Fibroblast of pulmonary artery (primary cell): ENCODE measurements at regions not wholly inside any gene's neighbourhood (a gene's known extent, or its start where the extent isn't known, plus 50 kb on each side); places are given as distances from the start of the nearest gene placed in this dataset.

Experiments
- DNase-seq: peaks from one replicate; pipeline ENCODE4 v3.0.0-alpha.2; 2010; ENCODE audit warnings: low read depth
- H3K4me3 ChIP-seq: replicated peaks from 2 replicates; pipeline ENCODE4 v1.5.1; 2011; ENCODE audit warnings: low read depth, mild to moderate bottlenecking, control low read depth, low read length, moderate library complexity
- CTCF ChIP-seq: IDR thresholded peaks from 2 replicates; pipeline ENCODE4 v1.5.1; 2011; ENCODE audit warnings: mild to moderate bottlenecking, control low read depth, low read length, inconsistent platforms; ENCODE audit errors: missing control alignments

DNA sequence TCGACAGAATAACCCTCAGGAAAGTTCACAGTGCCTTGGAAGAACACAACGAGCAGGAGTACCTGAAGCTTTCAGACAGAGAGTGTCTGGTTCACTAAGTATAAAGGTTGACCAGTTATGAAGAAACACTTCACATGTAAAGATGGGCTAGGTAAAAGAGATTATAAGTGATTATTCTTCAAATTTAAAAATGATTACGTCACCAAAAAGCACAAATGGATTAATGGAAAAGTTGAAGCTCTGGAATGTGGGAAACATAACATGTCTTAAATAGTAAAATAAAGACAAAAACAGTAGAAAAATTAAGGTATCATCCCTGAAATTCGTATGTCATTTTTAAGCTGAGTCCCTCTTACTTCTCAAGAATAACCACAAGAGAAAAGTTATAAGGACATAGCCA lies 643.9 kb upstream of the KLF12 start:
- DNase-seq: no peak
- no peak overlapping the region for H3K4me3 ChIP-seq
- no peak for TF ChIP-seq CTCF

GRCh38 chr13:74774264-74774663 lies 640.1 kb upstream of the KLF12 start:
- DNase-seq: peak; percentile 68
- TF ChIP-seq CTCF: no peak
- no peak overlapping the region for H3K4me3 ChIP-seq

- no peak overlapping the region for H3K4me3 ChIP-seq
- no peak for DNase-seq
- TF ChIP-seq CTCF: no peak
These were observed 639.0 kb upstream of the KLF12 start for GRCh38 chr13:74773248-74773647.

DNA sequence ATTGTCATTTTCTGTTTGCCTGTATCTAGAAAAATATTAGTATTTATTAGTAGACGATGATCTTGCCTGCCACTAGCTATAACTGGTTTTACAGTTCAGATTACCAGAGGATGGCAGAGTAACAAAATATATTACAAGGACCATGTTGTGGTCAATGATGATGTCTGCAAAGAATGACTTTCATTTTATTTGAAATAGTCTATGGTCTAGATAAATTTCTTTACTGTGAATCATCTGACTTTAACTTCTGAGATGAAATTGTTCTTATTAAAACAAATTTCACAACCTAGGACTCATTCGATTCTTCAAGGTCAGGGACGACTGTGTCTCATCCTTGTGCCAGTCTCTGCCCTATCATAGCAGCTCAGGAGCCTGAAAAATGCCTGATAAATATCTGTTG lies 637.8 kb upstream of the KLF12 start:
- DNase-seq: peak; percentile 78
- H3K4me3 ChIP-seq: no peak overlapping the region
- no peak for TF ChIP-seq CTCF

GRCh38 chr13:74770361-74770760 lies 636.2 kb upstream of the KLF12 start:
- H3K4me3 ChIP-seq: no peak overlapping the region
- TF ChIP-seq CTCF: no peak
- DNase-seq: peak; percentile 91

- H3K4me3 ChIP-seq: no peak overlapping the region
- no peak for TF ChIP-seq CTCF
- DNase-seq: no peak
These were observed 635.1 kb upstream of the KLF12 start for GRCh38 chr13:74769333-74769732.

DNA sequence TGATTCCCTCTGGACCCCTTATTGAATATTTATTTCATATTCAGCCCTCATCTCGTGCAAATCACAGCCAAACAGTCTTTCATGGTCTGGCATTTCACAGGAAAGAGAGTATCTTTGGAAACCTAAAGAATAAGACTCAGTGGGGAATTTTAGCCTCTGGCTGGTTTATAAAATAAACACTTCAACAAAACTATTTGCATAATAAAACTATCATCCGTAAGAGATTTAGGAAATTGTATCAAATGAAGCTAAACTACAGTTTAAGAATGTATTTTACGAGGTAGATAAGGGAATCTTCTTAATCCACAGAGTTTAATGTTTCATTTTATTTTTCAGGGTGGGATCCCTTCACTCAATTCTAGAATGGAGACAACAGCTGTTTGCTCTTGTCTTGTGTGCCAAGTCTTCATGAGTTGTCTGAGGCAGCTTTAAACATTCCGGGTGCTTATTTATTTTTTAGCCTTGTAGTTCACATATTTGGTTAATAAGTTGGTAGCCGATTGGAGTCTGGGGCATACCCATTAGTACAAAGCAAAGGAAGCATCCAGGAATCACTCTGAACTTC lies 634.4 kb upstream of the KLF12 start:
- no peak for TF ChIP-seq CTCF
- no peak overlapping the region for H3K4me3 ChIP-seq
- no peak for DNase-seq
